Stimulated activated CD8-positive, alpha-beta memory T cell treated with anti-CD3 and anti-CD28 coated beads, Interleukin-12 subunit alpha, Interleukin-12 subunit beta, amount 100 ng/mL, for 1 hour (primary cell): ENCODE measurements at regions not wholly inside any gene's neighbourhood (a gene's known extent, or its start where the extent isn't known, plus 50 kb on each side); places are given as distances from the start of the nearest gene placed in this dataset.

Experiments used
- DNase-seq: peaks from one replicate; pipeline ENCODE4 v3.0.0-alpha.2; 2020; ENCODE audit warnings: low read depth

GRCh38 chr12:13503094-13503835, 306.7 kb downstream of the EMP1 start:
- no peak for DNase-seq

DNA sequence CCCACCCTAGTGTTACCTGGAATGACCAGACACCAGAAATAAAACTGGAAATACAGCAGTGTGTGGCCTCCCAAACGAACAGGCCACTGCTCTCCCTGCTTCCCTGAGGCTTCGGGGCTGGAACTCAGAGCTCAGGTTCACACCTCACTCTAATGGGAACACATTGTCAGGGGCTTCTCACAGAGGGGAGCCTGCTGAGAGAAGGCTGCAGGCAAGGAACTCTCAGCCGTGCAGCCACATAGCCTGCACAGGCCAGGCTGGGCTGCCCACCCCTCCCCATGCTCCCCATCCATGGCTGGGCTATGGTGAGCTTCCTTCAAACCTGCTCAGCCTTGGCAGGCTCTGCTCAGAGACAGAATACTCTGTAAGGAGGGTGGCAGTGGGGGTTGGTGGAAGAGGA, 302.5 kb downstream of the EMP1 start:
- DNase-seq, result no peak

DNA sequence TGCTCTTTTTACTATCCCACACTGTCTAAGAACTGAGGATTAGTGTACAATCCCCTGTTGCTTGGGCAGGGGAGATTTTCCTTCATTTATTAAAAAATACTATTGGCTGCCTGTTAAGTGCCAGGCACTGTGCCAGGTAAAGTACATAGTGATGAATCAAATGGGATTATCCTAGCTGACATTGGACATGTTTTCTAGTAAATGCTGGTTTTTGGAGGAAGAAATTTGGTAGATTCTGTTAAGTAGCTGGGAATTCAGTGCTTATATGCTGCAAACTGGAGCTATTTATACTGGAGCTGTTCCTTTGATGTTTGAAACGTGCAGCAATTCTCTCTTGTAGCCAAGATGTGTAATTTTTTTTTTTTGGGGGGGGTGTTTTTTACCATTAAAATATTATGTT, 299.6 kb downstream of the EMP1 start:
- no peak for DNase-seq

DNA sequence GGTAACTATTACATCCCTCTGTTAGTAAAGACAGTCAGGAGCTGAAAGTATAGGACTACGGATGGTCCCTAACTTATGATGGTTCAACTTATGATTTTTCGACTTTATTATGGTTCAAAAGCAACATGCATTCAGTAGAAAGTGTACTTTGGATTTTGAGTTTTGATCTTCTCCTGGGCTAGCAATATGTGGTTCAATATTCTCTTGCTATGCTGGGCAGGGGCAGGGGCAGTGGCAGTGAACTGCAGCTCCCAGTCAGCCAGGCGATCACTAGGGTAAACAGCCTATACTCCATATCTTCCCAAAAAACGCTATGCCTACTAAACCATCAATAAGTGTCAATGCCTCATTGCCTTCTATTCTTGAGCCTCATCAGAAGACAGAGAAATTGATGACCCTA, 292.7 kb downstream of the EMP1 start:
- no peak for DNase-seq

- no peak for DNase-seq
These were observed 290.8 kb downstream of the EMP1 start for GRCh38 chr12:13487326-13487725.

DNA sequence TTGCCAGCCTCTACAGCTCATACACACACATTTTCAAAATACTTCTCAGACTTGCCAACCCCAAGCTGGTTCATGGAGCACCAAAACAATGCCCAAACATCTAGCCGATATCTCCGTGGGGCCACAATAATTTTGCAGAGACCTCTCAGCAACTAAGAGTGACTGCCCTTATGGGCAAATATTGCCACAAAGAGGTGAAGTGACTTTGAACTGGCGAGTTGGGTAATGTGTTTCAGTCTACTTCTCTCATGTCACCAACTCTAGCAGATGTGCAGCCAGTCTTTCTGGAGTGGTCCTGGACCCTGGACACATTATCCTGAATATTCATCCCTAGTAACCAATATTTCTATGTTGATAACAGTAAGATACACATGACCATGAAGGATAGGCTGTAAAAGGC, 290.3 kb downstream of the EMP1 start:
- no peak for DNase-seq

- DNase-seq, result no peak
These were observed 282.2 kb downstream of the EMP1 start for GRCh38 chr12:13478650-13479181.

GRCh38 chr12:13474381-13474780, 277.9 kb downstream of the EMP1 start:
- no peak for DNase-seq

- DNase-seq, result no peak
These were observed 276.2 kb downstream of the EMP1 start for GRCh38 chr12:13472690-13473089.

GRCh38 chr12:13471471-13471870, 274.9 kb downstream of the EMP1 start:
- no peak for DNase-seq

GRCh38 chr12:13465635-13466034, 269.1 kb downstream of the EMP1 start:
- no peak for DNase-seq

DNA sequence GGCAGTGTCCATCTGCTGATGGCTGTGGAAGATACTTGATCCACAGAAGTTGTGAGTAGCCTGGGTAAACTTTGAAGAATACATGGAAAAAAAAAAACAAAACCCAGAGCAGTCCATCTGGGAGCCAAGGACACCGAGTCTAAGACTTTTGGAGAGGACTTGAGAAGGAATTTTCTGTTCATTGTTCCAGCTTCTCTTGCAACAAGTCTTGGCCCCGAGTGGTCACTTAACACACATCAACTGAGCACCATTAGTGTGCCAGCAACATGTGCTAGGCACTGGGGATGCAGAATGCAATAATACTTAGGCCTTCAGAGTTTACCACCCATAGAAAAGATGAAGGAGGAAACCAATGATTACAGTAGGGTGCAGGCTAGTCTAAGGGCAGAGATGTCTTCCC, 266.7 kb downstream of the EMP1 start:
- no peak for DNase-seq

GRCh38 chr12:13462450-13462849, 265.9 kb downstream of the EMP1 start:
- no peak for DNase-seq

DNA sequence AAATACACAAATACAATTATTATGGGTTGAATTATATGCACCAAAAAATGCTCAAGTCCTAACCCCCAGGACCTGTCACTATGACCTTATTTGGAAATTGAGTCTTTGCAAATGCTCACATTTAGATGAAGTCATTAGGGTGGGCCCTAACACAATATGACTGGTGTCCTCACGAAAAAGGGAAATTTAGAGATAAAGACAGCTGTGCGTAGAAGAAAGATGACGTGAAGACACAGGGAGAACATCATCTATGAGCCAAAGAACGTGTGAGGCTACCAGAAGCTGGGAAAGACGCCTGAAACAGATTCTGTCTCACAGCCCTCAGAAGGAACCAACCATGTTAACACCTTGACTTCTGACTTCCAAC, 259.2 kb downstream of the EMP1 start:
- DNase-seq, result no peak

GRCh38 chr12:13454991-13455777, 258.7 kb downstream of the EMP1 start:
- no peak for DNase-seq

DNA sequence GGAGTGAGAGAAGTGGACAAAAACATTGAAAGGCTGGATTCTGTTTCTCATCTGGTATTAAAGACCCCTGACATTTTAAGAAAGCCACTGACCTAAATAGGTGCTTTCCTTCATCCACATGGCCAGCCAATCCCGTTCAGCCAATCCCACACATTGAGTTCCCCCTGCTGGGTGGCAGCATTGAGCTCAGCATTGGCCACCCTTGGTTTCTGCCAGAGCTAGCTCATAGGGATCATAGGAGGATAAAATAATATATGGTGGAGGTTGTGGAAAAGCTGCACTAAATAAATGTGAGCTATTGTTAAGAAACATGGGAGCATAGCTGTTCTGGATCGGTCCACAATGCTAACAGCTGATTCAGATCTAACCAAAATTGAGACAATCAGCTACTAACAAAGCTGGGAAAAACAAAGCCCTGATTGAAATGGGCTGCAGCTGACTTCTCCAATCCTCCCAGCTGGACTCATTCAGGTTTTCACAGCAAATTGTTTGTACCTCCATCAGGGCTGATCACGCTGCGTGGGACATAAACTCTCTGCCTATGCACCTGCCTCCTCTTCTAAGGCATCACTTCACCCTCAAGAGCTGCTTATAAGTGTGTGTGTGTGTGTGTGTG, 256.5 kb downstream of the EMP1 start:
- no peak for DNase-seq

DNA sequence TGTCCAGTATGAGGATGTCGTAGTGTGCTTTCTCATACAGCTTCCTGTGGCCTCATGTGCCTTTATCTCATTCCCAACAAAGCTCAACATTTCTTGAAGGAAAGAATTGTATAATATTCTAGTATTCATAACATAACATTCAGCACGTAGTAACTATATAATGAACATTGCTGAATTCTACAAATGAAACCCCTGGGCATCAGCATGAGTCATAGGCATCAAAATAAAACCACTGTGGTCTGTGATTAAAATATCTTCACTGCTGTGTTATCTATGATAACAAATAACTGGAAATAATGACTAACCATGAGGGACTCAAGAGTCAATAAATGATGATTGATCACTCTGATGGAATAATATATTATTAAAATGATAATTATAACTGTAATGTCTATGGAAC, 255.2 kb downstream of the EMP1 start:
- DNase-seq, result no peak

DNA sequence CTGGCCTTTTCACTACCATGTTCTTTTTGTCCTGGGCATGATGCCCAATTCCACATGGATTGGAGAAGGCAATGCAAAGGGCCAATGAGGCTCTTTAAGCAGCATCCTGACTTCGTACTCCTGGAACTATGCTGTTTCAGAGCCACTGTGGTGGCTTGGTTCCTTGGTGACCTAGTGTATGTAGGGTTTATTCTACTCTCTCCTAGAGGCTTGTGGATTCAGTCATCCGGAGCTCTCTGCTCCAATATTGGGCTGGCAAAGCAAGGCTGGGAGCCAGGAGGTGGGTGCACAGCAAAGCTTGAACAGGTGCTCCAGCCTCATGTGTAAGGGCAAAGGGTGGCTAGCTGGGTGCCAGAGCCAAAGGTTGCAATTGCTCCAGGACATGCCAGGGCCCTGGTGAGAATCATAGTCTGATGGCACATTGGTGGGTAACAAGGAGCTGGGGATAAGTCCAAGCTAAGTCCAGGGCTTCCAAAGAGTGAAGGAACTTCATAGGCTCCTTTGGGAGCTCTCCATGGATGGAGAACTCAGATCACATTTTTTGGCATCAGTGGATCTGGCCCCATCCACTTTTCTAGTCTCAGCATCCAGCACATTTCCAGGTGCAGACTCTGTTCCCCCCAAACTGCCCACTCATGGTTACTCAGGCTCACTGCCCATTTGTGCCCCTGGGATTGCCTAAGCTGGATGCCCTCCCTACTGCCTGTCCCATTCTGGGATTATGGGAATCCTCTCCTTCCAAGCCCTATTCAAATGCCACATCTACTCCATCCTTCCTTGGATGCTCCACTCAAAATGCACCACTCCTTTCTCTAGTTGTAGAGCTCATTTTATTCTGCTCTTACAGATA, 253.9 kb downstream of the EMP1 start:
- DNase-seq, result no peak

GRCh38 chr12:13444076-13444475, 247.6 kb downstream of the EMP1 start:
- no peak for DNase-seq

- no peak for DNase-seq
These were observed 247.0 kb downstream of the EMP1 start for GRCh38 chr12:13443498-13443897.

- no peak for DNase-seq
These were observed 246.5 kb downstream of the EMP1 start for GRCh38 chr12:13443028-13443427.

GRCh38 chr12:13442457-13442856, 245.9 kb downstream of the EMP1 start:
- no peak for DNase-seq
